ENCODE measurements at regions not wholly inside any gene's neighbourhood (a gene's known extent, or its start where the extent isn't known, plus 50 kb on each side); places are given as distances from the start of the nearest gene placed in this dataset.

DNA sequence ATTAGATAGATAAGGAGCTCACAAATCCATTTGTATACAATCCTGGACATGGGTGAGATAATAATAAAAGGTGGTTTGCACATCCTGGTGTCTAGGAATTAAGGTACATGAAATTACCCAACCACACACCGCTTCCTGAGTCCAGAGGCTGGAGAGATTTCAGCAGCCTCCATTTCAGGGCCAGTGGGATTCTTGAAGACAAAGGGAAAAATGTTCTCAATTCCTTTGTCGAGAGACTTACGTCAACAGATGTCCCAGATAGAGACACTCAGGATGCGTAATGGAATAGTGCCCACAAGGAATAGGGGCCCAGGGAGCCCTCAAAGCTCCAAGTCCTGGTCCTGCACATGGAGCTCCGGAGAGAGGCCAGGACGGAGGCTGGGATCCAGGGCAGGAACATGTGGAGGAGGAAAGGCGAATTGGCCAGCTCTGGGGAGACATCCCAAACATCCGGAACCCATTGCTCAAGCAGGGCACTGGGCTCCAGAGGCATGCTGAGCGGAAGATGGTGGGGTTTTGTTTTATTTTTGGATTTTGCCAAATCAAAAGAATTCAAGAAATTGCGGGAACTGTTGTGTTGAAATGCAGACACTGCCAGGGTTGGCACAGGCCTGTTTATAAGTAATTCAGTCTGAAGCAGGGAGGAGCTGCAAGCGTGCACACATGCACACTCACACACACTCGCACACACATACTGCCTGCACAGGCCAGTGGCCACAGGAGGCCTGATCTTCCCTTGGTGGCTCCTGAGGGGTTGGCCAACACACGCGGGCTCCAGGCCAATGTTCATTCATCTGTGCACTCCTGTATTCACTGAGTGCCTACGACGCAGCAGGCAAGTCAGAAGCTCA is 97.2 kb downstream of the NOG start:
- TF ChIP-seq, protein P1, sequence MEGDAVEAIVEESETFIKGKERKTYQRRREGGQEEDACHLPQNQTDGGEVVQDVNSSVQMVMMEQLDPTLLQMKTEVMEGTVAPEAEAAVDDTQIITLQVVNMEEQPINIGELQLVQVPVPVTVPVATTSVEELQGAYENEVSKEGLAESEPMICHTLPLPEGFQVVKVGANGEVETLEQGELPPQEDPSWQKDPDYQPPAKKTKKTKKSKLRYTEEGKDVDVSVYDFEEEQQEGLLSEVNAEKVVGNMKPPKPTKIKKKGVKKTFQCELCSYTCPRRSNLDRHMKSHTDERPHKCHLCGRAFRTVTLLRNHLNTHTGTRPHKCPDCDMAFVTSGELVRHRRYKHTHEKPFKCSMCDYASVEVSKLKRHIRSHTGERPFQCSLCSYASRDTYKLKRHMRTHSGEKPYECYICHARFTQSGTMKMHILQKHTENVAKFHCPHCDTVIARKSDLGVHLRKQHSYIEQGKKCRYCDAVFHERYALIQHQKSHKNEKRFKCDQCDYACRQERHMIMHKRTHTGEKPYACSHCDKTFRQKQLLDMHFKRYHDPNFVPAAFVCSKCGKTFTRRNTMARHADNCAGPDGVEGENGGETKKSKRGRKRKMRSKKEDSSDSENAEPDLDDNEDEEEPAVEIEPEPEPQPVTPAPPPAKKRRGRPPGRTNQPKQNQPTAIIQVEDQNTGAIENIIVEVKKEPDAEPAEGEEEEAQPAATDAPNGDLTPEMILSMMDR (IDR thresholded peaks at IDR 0.05): no peak
- TF ChIP-seq POLR2A (IDR thresholded peaks at IDR 0.05): no peak
- H3K4me1 ChIP-seq: no peaks in the 10 kb centered on the region
- no peak for DNase-seq
- no peaks in the 10 kb centered on the region for H3K9me3 ChIP-seq
- ATAC-seq: no peak
- no peak overlapping the region for H3K4me3 ChIP-seq
- intact Hi-C loops (cut with DNase I): no loop called here
- no peaks in the 10 kb centered on the region for H3K36me3 ChIP-seq (replicated peaks in 1 of 2; ENCODE audit: insufficient read depth in 1 of 2, low read depth in 2 of 2)
- no peaks in the 10 kb centered on the region for H3K27me3 ChIP-seq
- WGBS, 2 donors: 79 to 81% methylated on average over 16 of the region's 16 CpGs
- H3K27ac ChIP-seq: no peak overlapping the region

DNA sequence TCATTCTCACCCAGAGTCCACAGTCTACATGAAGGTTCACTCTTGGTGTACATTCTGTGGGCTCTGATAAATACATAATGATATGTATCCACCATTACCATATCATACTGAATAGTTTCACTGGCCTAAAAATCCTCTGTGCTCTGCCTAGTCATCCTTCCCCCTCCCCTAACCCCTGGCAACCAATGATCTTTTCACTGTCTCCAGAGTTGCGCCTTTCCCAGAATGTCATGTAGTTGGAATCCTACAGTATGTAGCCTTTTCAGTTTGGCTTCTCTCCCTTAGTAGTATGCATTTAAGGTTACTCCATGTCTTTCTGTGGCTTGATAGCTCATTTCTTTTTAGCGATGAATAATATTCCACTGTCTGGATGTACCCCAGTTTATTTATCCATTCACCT is 101.3 kb downstream of the NOG start:
- ATAC-seq: no peak
- Histone ChIP-seq H3K9me3 (no peaks in the 10 kb centered on the region), H3K4me3 (no peak overlapping the region), H3K36me3 (replicated peaks in 1 of 2; ENCODE audit: insufficient read depth in 1 of 2, low read depth in 2 of 2) (no peaks in the 10 kb centered on the region), H3K27me3 (no peaks in the 10 kb centered on the region), H3K27ac (no peak overlapping the region), H3K4me1 (peaks cover 12% of the 10 kb centered on the region)
- WGBS, 2 donors: 80 to 88% methylated on average over 2 of the region's 2 CpGs
- DNase-seq: no peak
- TF ChIP-seq, protein P1 (IDR thresholded peaks at IDR 0.05): no peak
- no peak for TF ChIP-seq POLR2A (IDR thresholded peaks at IDR 0.05)
- intact Hi-C loops (cut with DNase I): no loop called here

DNA sequence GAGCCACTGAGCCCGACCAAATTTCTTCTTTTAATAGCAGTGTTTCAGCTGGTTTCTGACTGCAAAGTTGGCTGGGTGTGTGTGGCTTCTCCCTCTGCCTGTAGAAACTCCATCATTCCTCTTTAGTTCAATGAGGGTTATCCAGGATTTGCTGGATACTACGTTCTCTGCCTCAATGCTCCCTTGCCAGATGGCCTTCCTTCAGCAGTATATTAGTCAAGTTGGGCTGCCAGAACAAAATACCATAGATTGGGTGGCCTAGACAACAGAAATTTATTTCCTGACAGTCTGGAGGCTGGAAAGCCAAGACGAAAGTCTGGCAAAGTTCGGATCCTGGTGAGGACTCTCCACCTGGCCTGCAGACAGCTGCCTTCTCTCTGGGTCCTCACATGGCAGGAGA is 103.7 kb downstream of the NOG start:
- H3K27ac ChIP-seq: no peak overlapping the region
- DNase-seq: no peak
- H3K4me3 ChIP-seq: no peak overlapping the region
- no peaks in the 10 kb centered on the region for H3K9me3 ChIP-seq
- H3K36me3 ChIP-seq (replicated peaks in 1 of 2; ENCODE audit: insufficient read depth in 1 of 2, low read depth in 2 of 2): no peaks in the 10 kb centered on the region
- ATAC-seq: no peak
- no peaks in the 10 kb centered on the region for H3K27me3 ChIP-seq
- H3K4me1 ChIP-seq: peaks cover 14% of the 10 kb centered on the region
- intact Hi-C loops (cut with DNase I): no loop called here
- 77 to 80% methylated on average over 3 to 4 of the region's 4 CpGs for WGBS, 2 donors
- no peak for TF ChIP-seq POLR2A (IDR thresholded peaks at IDR 0.05)
- TF ChIP-seq, protein P1 (IDR thresholded peaks at IDR 0.05): no peak

DNA sequence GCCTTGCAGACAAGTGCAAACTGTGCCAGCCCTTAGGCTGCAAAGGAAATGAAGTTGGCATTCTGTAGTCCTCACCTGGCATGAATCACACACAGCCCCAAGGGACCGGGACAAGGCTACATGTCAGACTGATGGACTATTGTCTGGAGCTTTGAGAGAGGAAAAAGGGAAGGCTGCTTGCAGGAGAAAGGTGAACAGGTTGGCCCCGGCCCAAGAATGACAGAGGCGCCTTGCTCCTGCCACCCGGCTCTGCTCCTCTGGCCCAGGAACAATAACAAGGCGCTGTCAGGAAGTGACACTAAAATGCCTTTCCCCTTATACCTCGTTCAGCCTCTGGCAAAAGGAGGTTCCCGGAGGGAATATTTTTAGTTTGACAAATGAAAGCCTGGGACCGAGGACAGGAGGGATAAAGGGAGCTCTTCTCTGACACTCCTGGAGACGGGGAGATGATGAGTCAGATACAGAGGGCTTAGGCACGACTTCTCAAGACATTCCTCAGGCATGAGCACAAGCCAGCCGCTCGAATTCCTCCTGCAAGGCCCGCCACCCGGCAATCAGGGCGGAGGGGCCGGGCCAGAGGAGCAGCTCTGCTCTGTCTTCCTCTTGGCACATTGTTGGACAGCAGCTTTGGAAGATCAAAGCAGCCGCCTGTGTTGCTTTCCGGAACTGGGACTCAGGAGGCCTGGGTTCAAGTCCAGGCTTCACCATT is 105.8 kb downstream of the NOG start:
- H3K4me3 ChIP-seq: no peak overlapping the region
- ATAC-seq (peak; percentile 71), DNase-seq (peak; percentile 40 to 61 (median 48))
- intact Hi-C loops (cut with DNase I): no loop called here
- H3K4me1 ChIP-seq: peaks cover 14% of the 10 kb centered on the region
- no peaks in the 10 kb centered on the region for H3K36me3 ChIP-seq (replicated peaks in 1 of 2; ENCODE audit: insufficient read depth in 1 of 2, low read depth in 2 of 2)
- 15 to 16% methylated on average over 17 to 18 of the region's 18 CpGs for WGBS, 2 donors
- H3K27me3 ChIP-seq: no peaks in the 10 kb centered on the region
- H3K9me3 ChIP-seq: no peaks in the 10 kb centered on the region
- H3K27ac ChIP-seq: peak overlapping the region in 1 of 4 donors; percentile 3
- no peak for TF ChIP-seq POLR2A (IDR thresholded peaks at IDR 0.05)
- TF ChIP-seq, protein P1 (IDR thresholded peaks at IDR 0.05): no peak

Measured in body of pancreas (tissue), 4 donors.